ENCODE measurements at regions not wholly inside any gene's neighbourhood (a gene's known extent, or its start where the extent isn't known, plus 50 kb on each side); places are given as distances from the start of the nearest gene placed in this dataset.

GRCh38 chr3:189457201-189457607, 174.0 kb upstream of the TP63 start:
- TF ChIP-seq CTCF (IDR thresholded peaks at IDR 0.05) (no peak), POLR2A (IDR thresholded peaks at IDR 0.05) (no peak)
